ENCODE measurements at regions not wholly inside any gene's neighbourhood (a gene's known extent, or its start where the extent isn't known, plus 50 kb on each side); places are given as distances from the start of the nearest gene placed in this dataset.
"Not testable (repeated sequence)": the region's sequence is repeated elsewhere in the genome, so short reads cannot be mapped to it uniquely, and the experiment has no call there.

DNA sequence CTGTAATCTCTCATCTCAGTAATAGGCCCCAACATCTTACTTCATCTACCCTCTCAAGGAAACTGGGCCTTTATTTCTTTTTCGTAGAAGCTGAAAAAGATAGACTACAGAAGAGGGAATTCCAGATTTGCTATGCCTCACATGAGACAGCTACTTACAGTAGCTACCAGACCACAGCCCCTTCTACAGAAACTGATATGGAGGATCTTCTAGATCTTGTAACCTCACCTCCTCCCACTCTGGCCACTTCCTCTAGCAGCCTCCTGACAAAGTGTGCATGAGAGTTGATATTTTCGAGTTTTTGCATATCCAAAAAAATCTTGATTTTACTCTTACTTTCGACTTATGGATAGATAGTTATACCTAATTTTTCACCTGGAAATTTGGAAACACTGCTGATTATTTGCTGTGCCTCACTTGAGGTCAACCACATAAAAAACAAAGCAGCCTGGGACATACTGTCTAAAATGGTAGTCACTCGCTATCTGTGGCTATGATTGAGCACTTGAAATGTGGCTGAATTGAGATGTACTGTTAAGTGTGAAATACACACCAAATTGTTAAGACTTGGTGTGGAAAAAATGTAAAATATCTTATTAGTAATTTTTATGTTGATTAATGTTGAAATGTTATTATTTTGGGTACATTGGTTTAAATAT, 86.3 kb upstream of the NID2 start:
- ATAC-seq: no peak
- Histone ChIP-seq H3K4me1 (no peaks in the 10 kb centered on the region), H3K36me3 (no peaks in the 10 kb centered on the region), H3K9me3 (no peaks in the 10 kb centered on the region), H3K27me3 (no peaks in the 10 kb centered on the region), H3K27ac (no peak overlapping the region), H3K4me3 (no peak overlapping the region)
- whole genome bisulfite sequencing, 2 donors (ENCODE audit: low coverage in 1 of 2): 85 to 91% methylated on average over 4 of the region's 4 CpGs
- TF ChIP-seq EP300 (IDR thresholded peaks at IDR 0.05): no peak
- TF ChIP-seq POLR2A (IDR thresholded peaks at IDR 0.05): no peak
- TF ChIP-seq, protein P1, sequence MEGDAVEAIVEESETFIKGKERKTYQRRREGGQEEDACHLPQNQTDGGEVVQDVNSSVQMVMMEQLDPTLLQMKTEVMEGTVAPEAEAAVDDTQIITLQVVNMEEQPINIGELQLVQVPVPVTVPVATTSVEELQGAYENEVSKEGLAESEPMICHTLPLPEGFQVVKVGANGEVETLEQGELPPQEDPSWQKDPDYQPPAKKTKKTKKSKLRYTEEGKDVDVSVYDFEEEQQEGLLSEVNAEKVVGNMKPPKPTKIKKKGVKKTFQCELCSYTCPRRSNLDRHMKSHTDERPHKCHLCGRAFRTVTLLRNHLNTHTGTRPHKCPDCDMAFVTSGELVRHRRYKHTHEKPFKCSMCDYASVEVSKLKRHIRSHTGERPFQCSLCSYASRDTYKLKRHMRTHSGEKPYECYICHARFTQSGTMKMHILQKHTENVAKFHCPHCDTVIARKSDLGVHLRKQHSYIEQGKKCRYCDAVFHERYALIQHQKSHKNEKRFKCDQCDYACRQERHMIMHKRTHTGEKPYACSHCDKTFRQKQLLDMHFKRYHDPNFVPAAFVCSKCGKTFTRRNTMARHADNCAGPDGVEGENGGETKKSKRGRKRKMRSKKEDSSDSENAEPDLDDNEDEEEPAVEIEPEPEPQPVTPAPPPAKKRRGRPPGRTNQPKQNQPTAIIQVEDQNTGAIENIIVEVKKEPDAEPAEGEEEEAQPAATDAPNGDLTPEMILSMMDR (IDR thresholded peaks at IDR 0.05): no peak
- TF ChIP-seq POLR2AphosphoS5 (IDR thresholded peaks at IDR 0.05): no peak

DNA sequence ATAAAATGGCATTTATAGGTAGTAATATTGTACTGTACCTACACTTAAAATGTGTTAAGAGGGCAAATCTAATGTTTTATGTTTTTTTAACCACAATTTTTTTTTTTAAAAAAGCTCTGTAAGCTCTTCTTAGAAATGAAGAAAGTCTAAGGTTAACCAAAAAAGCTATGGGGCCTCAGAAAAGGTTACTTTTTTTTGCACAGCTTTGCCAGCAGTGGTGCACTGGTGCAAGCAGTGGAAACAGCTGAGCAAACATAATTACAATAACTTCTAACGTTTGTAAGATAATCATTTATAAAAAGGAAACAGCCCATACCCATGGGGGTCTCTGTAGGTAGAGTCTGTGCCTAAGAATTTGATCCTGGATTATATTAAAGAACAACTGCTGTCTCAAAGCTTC, 85.1 kb upstream of the NID2 start:
- 0 to 10% methylated on average over 1 of the region's 1 CpG for WGBS, 2 donors (ENCODE audit: low coverage in 1 of 2)
- no peaks in the 10 kb centered on the region for H3K27me3 ChIP-seq
- no peak for ATAC-seq
- H3K36me3 ChIP-seq: no peaks in the 10 kb centered on the region
- no peak overlapping the region for H3K4me3 ChIP-seq
- H3K9me3 ChIP-seq: no peaks in the 10 kb centered on the region
- TF ChIP-seq, protein P1 (IDR thresholded peaks at IDR 0.05): no peak
- H3K27ac ChIP-seq: no peak overlapping the region
- no peaks in the 10 kb centered on the region for H3K4me1 ChIP-seq

DNA sequence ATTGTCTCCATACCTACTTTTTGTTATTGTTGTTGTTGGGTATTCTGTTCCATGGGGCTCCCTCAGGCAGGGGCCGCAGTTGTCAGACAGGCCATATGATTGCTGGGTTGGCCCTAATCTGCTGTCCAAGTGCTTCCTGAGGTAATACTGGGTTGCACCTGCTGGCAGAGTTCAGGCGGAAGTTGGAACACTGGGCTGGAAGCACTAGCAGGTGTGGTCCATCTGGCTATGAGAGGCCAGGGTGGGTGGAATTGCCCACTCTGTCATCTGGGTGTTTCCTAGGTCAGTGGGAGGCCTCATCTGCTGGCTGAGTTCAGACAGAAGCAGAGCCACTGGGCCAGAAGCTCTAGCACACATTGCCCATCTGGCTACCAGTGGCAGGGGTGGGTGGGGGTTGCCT, 81.3 kb upstream of the NID2 start:
- H3K4me3 ChIP-seq: no peak overlapping the region
- no peaks in the 10 kb centered on the region for H3K9me3 ChIP-seq
- WGBS, 2 donors (ENCODE audit: low coverage in 1 of 2): no CpG with 5 or more reads among the region's 2 CpGs
- no peak overlapping the region for H3K27ac ChIP-seq
- H3K27me3 ChIP-seq: no peaks in the 10 kb centered on the region
- TF ChIP-seq EP300 (IDR thresholded peaks at IDR 0.05): no peak
- H3K36me3 ChIP-seq: no peaks in the 10 kb centered on the region
- no peaks in the 10 kb centered on the region for H3K4me1 ChIP-seq
- no peak for ATAC-seq

DNA sequence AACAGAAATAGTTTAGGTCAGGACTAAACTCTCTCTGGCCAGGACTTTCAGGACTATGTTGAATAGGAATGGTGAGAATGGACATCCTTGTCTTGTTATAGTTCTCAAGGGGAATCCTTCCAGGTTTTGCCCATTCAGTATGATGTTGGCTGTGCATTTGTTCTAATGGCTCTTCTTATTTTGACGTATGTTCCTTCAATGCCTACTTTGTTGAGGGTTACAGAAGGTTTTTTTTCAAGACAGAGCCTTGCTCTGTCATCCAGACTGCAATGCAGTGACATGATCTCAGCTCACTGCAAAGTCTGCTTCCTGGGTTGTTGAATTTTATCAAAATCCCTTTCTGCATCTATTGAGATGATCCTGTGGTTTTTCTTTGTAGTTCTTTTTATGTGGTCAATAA, 79.5 kb upstream of the NID2 start:
- Histone ChIP-seq H3K4me1 (no peaks in the 10 kb centered on the region), H3K4me3 (no peak overlapping the region), H3K27ac (no peak overlapping the region), H3K9me3 (no peaks in the 10 kb centered on the region), H3K36me3 (no peaks in the 10 kb centered on the region), H3K27me3 (no peaks in the 10 kb centered on the region)
- 71 to 77% methylated on average over 1 of the region's 1 CpG for WGBS, 2 donors (ENCODE audit: low coverage in 1 of 2)
- TF ChIP-seq EP300 (IDR thresholded peaks at IDR 0.05): no peak
- TF ChIP-seq POLR2A (IDR thresholded peaks at IDR 0.05): no peak
- no peak for TF ChIP-seq POLR2AphosphoS5 (IDR thresholded peaks at IDR 0.05)
- TF ChIP-seq, protein P1 (IDR thresholded peaks at IDR 0.05): no peak
- ATAC-seq: no peak

DNA sequence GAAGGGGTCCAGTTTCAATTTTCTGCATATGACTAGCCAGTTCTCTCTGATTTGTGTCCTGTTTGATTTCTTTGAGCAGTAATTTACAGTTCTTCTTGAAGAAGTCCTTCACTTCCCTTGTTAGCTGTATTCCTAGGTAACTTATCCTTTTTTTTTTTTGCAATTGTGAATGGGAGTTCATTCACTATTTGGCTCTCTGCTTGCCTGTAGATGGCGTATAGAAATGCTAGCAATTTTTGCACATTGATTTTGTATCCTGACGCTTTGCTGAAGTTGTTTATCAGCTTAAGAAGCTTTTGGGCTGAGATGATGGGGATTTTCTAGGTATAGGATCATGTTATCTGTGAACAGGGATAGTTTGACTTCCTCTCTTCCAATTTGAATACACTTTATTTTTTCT, 77.6 kb upstream of the NID2 start:
- Histone ChIP-seq H3K27me3 (no peaks in the 10 kb centered on the region), H3K27ac (no peak overlapping the region), H3K4me1 (no peaks in the 10 kb centered on the region), H3K9me3 (no peaks in the 10 kb centered on the region), H3K36me3 (no peaks in the 10 kb centered on the region), H3K4me3 (no peak overlapping the region)
- ATAC-seq: no peak
- 6 to 31% methylated on average over 2 of the region's 2 CpGs for WGBS, 2 donors (ENCODE audit: low coverage in 1 of 2)
- TF ChIP-seq POLR2AphosphoS5 (IDR thresholded peaks at IDR 0.05) (no peak), EP300 (IDR thresholded peaks at IDR 0.05) (no peak), POLR2A (IDR thresholded peaks at IDR 0.05) (no peak)
- TF ChIP-seq, protein P1 (IDR thresholded peaks at IDR 0.05): no peak

DNA sequence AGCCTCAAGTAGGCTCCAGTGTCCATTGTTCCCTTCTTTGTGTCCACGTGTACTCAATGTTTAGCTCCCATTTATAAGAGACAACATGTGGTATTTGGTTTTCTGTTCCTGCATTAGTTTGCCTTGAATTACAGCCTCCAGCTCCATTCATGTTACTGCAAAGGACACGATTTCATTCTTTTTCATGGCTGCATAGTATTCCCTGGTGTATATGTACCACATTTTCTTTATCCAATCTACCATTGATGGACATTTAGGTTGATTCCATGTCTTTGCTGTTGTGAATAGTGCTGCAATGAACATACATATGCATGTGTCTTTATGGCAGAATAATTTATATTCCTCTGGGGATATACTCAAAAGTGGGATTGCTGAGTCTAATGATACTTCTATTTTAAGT, 75.2 kb upstream of the NID2 start:
- not testable (repeated sequence) for H3K4me1 ChIP-seq, H3K27ac ChIP-seq, H3K9me3 ChIP-seq, H3K4me3 ChIP-seq, H3K36me3 ChIP-seq, H3K27me3 ChIP-seq, ATAC-seq
- WGBS, 2 donors (ENCODE audit: low coverage in 1 of 2): 92 to 94% methylated on average over 2 of the region's 2 CpGs
